SK-N-SH treated with all-trans-retinoic acid at 6 μM for 48 hours (cell line): ENCODE measurements at regions not wholly inside any gene's neighbourhood (a gene's known extent, or its start where the extent isn't known, plus 50 kb on each side); places are given as distances from the start of the nearest gene placed in this dataset.

Source experiments
- ARNTL ChIP-seq: fragments of 450-650 bp; formaldehyde crosslinking; IDR thresholded peaks from 2 replicates; pipeline ENCODE4 v1.5.0; 2020; ENCODE audit warnings: low read depth, mild to moderate bottlenecking, moderate library complexity, borderline replicate concordance
- CREB5 ChIP-seq: fragments of 250-450 bp; sonication (Bioruptor Pico); IDR thresholded peaks from 2 replicates; pipeline ENCODE4 v1.5.1; 2020; ENCODE audit warnings: low read depth, mild to moderate bottlenecking, moderate library complexity
- CSDC2 ChIP-seq: fragments of 250-450 bp; sonication (Bioruptor Pico); IDR thresholded peaks from 2 replicates; pipeline ENCODE4 v1.5.0; 2020; ENCODE audit warnings: mild to moderate bottlenecking, moderate library complexity
- ESRRG ChIP-seq: fragments of 250-450 bp; sonication (Bioruptor Pico); IDR thresholded peaks from 2 replicates; pipeline ENCODE4 v1.6.1; 2021; ENCODE audit warnings: mild to moderate bottlenecking
- ISL1 ChIP-seq: fragments of 250-450 bp; sonication (Bioruptor Pico); IDR thresholded peaks from 2 replicates; pipeline ENCODE4 v2.1.2; 2022; ENCODE audit warnings: mild to moderate bottlenecking, moderate library complexity
- OSR1 ChIP-seq: fragments of 250-450 bp; sonication (Bioruptor Pico); IDR thresholded peaks from 2 replicates; pipeline ENCODE4 v1.8.0; 2022; ENCODE audit warnings: moderate library complexity, mild to moderate bottlenecking, inconsistent platforms
- PATZ1 ChIP-seq: fragments of 250-450 bp; sonication (Bioruptor Pico); IDR thresholded peaks from 2 replicates; pipeline ENCODE4 v1.8.0; 2020; ENCODE audit warnings: mild to moderate bottlenecking, moderate library complexity, borderline replicate concordance
- PPARA ChIP-seq: fragments of 250-450 bp; sonication (Bioruptor Pico); IDR thresholded peaks from 2 replicates; pipeline ENCODE4 v1.5.0; 2020; ENCODE audit warnings: mild to moderate bottlenecking, borderline replicate concordance
- RARB ChIP-seq: fragments of 250-450 bp; sonication (Bioruptor Pico); IDR thresholded peaks from 2 replicates; pipeline ENCODE4 v1.8.0; 2021; ENCODE audit warnings: mild to moderate bottlenecking, moderate library complexity
- TCF4 ChIP-seq: fragments of 250-450 bp; sonication (Bioruptor Pico); IDR thresholded peaks from 2 replicates; pipeline ENCODE4 v1.8.0; 2021; ENCODE audit warnings: mild to moderate bottlenecking, moderate library complexity, borderline replicate concordance
- TOX ChIP-seq: fragments of 250-450 bp; sonication (Bioruptor Pico); IDR thresholded peaks from 2 replicates; pipeline ENCODE4 v1.8.0; 2021; ENCODE audit warnings: mild to moderate bottlenecking, moderate library complexity, borderline replicate concordance
- TSHZ2 ChIP-seq: fragments of 250-450 bp; sonication (Bioruptor Pico); IDR thresholded peaks from 2 replicates; pipeline ENCODE4 v1.5.0; 2020; ENCODE audit warnings: mild to moderate bottlenecking, moderate library complexity
- ZFP30 ChIP-seq: fragments of 450-650 bp; formaldehyde crosslinking; IDR thresholded peaks from 2 replicates; pipeline ENCODE4 v1.5.0; 2022; ENCODE audit warnings: mild to moderate bottlenecking, moderate library complexity
- ZNF8 ChIP-seq: fragments of 450-650 bp; formaldehyde crosslinking; IDR thresholded peaks from 2 replicates; pipeline ENCODE4 v1.5.0; 2020; ENCODE audit warnings: mild to moderate bottlenecking, moderate library complexity

DNA sequence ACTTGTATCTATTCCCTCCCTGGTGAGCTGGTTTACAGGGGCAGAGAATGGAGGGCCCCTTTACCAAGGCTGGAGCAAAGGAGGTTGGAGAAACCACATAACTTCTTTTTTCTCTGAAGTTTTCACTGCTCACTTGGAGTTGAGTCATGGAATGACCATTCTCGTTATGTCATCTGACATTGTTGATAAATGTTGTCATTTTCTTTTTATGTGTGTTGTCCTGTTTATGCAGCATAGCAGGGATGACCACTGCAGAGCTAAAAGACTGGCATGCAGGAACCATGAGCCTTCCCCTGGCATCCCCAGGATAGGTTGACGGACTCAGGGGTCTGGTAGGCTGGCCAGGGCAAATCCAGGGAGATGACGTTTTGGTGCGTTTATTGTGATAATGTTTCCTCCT is 256.8 kb upstream of the DDHD1 start:
- TF ChIP-seq PATZ1 (CRISPR knock-in tag) (no peak), TCF4 (CRISPR knock-in tag) (no peak), RARB (no peak), CREB5 (CRISPR knock-in tag) (no peak), TOX (no peak), ZFP30 (CRISPR knock-in tag) (no peak), TSHZ2 (CRISPR knock-in tag) (no peak), ARNTL (CRISPR knock-in tag) (no peak), ISL1 (CRISPR knock-in tag) (no peak), CSDC2 (CRISPR knock-in tag) (no peak), OSR1 (CRISPR knock-in tag) (no peak), PPARA (CRISPR knock-in tag) (no peak), ZNF8 (CRISPR knock-in tag) (no peak), ESRRG (no peak)
